K562 (cell line): ENCODE measurements at regions not wholly inside any gene's neighbourhood (a gene's known extent, or its start where the extent isn't known, plus 50 kb on each side); places are given as distances from the start of the nearest gene placed in this dataset.

Experiments used
- ATAC-seq: fragments of 200-7000 bp; cut with Tn5 transposase; 3 replicates; pipeline ENCODE4 v1.9.1; 2020; ENCODE audit warnings: moderate library complexity
- BruUV-seq: library from RNA; stranded (reverse); fragments of 400-500 nt; replicated peaks from 2 replicates; lab custom pipeline; 2021; lab: Mats Ljungman, UMichigan
- CTCF ChIA-PET: fragments of 300-600 bp; formaldehyde crosslinking; extraction: SDS; loops from one replicate; lab custom pipeline; 2021; ENCODE audit warnings: low intra/inter-chr PET ratio; lab: Yijun Ruan, JAX
- POLR2A ChIA-PET: fragments of 300-600, 350-650 bp; sonication (Branson Sonifier 250); formaldehyde crosslinking; extraction: SDS; loops from one replicate; lab custom pipeline; 2021; ENCODE audit warnings: antibody characterized with exemption, inconsistent platforms; lab: Yijun Ruan, JAX
- DNase-seq, 4 experiments: peaks; one replicate each; pipeline versions ENCODE4 v3.0.0 to v3.0.0-alpha.2; 2011 to 2018; ENCODE audit warnings: low spot score in 3 of 4, mixed read lengths in 3 of 4; ENCODE audit errors: extremely low read depth in 1 of 4
- FAIRE-seq: peaks from 2 replicates; lab custom pipeline; 2011; peaks lifted over from hg19 to GRCh38; lab: Jason Lieb, UNC
- H2AFZ ChIP-seq: 2 replicates; pipeline ENCODE4 v1.6.0; 2011; ENCODE audit warnings: low read depth, low read length, control low read depth, inconsistent platforms
- H3K27ac ChIP-seq: fragments of 200-600 bp; 3 replicates; pipeline ENCODE4 v1.8.0; 2011; ENCODE audit warnings: low read depth, mild to moderate bottlenecking, control low read depth, inconsistent platforms, low read length, moderate library complexity, mixed read lengths; ENCODE audit errors: extremely low read depth
- H3K27me3 ChIP-seq, 2 experiments: fragments of 300-600 bp in 1 of 2; 2 replicates in 1 of 2; 3 replicates in 1 of 2; pipeline versions ENCODE4 v1.6.0 to v1.8.0; 2011; ENCODE audit warnings: inconsistent platforms in 2 of 2, low read length in 2 of 2, mild to moderate bottlenecking in 1 of 2, mixed read lengths in 1 of 2, moderate library complexity in 1 of 2; ENCODE audit not compliant: control insufficient read depth in 2 of 2, insufficient read depth in 2 of 2
- H3K36me3 ChIP-seq: fragments of 300-600 bp; 3 replicates; pipeline ENCODE4 v1.8.0; 2011; ENCODE audit warnings: mild to moderate bottlenecking, low read length, inconsistent platforms; ENCODE audit not compliant: control insufficient read depth, insufficient read depth
- H3K4me1 ChIP-seq, 2 experiments: fragments of 200-600 bp in 1 of 2; replicated peaks in 1 of 2; 2 replicates in 1 of 2; 3 replicates in 1 of 2; pipeline versions ENCODE4 v1.5.1 to v1.8.0; 2011; ENCODE audit warnings: inconsistent platforms in 2 of 2, low read length in 2 of 2, mild to moderate bottlenecking in 1 of 2, mixed read lengths in 1 of 2, moderate library complexity in 1 of 2; ENCODE audit not compliant: control insufficient read depth in 2 of 2, insufficient read depth in 2 of 2
- H3K4me2 ChIP-seq: 2 replicates; pipeline ENCODE4 v1.6.1; 2011; ENCODE audit warnings: low read length, control low read depth, inconsistent platforms, mixed read lengths; ENCODE audit not compliant: insufficient read depth
- H3K4me3 ChIP-seq: fragments of 200-600 bp; sonication (generic), shearing (Covaris generic); 2 replicates; pipeline ENCODE4 v1.5.1; 2016; ENCODE audit warnings: control low read depth, inconsistent platforms
- H3K79me2 ChIP-seq: fragments of 200-600 bp; 3 replicates; pipeline ENCODE4 v1.8.0; 2011; ENCODE audit warnings: low read length, inconsistent platforms; ENCODE audit not compliant: control insufficient read depth, insufficient read depth
- H3K9ac ChIP-seq, 2 experiments: 2 replicates each; pipeline versions ENCODE4 v1.6.0 to v1.6.1; 2011; ENCODE audit warnings: low read depth in 2 of 2, low read length in 2 of 2, control low read depth in 1 of 2, inconsistent platforms in 1 of 2, mild to moderate bottlenecking in 1 of 2, mixed read lengths in 1 of 2; ENCODE audit not compliant: insufficient read depth in 1 of 2
- H3K9me1 ChIP-seq: one replicate; pipeline ENCODE4 v1.6.0; 2011; ENCODE audit warnings: inconsistent platforms, mild to moderate bottlenecking, low read length, moderate library complexity; ENCODE audit not compliant: control insufficient read depth, insufficient read depth
- H3K9me3 ChIP-seq: replicated peaks from 2 replicates; pipeline ENCODE4 v1.5.1; 2011; ENCODE audit warnings: low read depth, low read length, inconsistent platforms; ENCODE audit not compliant: control insufficient read depth, insufficient read depth
- H4K20me1 ChIP-seq: replicated peaks from 2 replicates; pipeline ENCODE4 v1.6.1; 2011; ENCODE audit warnings: low read length, inconsistent platforms, mixed read lengths; ENCODE audit not compliant: control insufficient read depth, insufficient read depth
- BCL6 ChIP-seq: fragments of 250-450 bp; sonication (Bioruptor Pico); IDR thresholded peaks from 2 replicates; pipeline ENCODE4 v1.4.0; 2020
- CTBP1 ChIP-seq: fragments of 450-650 bp; IDR thresholded peaks from 2 replicates; pipeline ENCODE4 v1.6.1; 2016; ENCODE audit warnings: borderline replicate concordance
- E2F3 ChIP-seq: fragments of 250-450 bp; sonication (Bioruptor Pico); IDR thresholded peaks from 2 replicates; pipeline ENCODE4 v1.4.0; 2020; ENCODE audit warnings: mild to moderate bottlenecking
- ESRRB ChIP-seq: fragments of 250-450 bp; sonication (Bioruptor Pico); IDR thresholded peaks from 2 replicates; pipeline ENCODE4 v1.5.0; 2020; ENCODE audit warnings: mild to moderate bottlenecking, moderate library complexity, borderline replicate concordance
- GTF2A2 ChIP-seq: IDR thresholded peaks from 2 replicates; pipeline ENCODE4 v1.6.1; 2016; ENCODE audit warnings: mild to moderate bottlenecking, missing genetic modification characterization, missing compliant biosample characterization
- LCOR ChIP-seq: sonication (generic); formaldehyde crosslinking; IDR thresholded peaks from 2 replicates; pipeline ENCODE4 v1.8.0; 2022; ENCODE audit warnings: mild to moderate bottlenecking, missing genetic modification reagents
- MCM5 ChIP-seq: fragments of 450-650 bp; IDR thresholded peaks from 2 replicates; pipeline ENCODE4 v1.6.1; 2016; ENCODE audit warnings: low read depth
- MECOM ChIP-seq: fragments of 250-450 bp; sonication (Bioruptor Pico); IDR thresholded peaks from 2 replicates; pipeline ENCODE4 v1.8.0; 2022; ENCODE audit warnings: inconsistent platforms
- NR2F6 ChIP-seq: fragments of 450-650 bp; formaldehyde crosslinking; IDR thresholded peaks from 2 replicates; pipeline ENCODE4 v1.4.0; 2020; ENCODE audit warnings: mild to moderate bottlenecking
- PHF8 ChIP-seq: fragments of 200-600 bp; sonication (generic); IDR thresholded peaks from 2 replicates; pipeline ENCODE4 v1.6.1; 2012; ENCODE audit warnings: mixed run types, mild to moderate bottlenecking, inconsistent platforms, low read length, moderate library complexity, borderline replicate concordance
- RUNX1 ChIP-seq: sonication (generic); IDR thresholded peaks from 2 replicates; pipeline ENCODE4 v1.6.1; 2016; ENCODE audit warnings: antibody characterized with exemption, low read depth
- ZNF124 ChIP-seq: sonication (generic); formaldehyde crosslinking; IDR thresholded peaks from 2 replicates; pipeline ENCODE4 v1.8.1; 2022; ENCODE audit warnings: missing genetic modification reagents
- ZNF696 ChIP-seq: fragments of 250-450 bp; sonication (Bioruptor Pico); conservative IDR thresholded peaks from 2 replicates; pipeline ENCODE4 v1.4.0; 2020; ENCODE audit warnings: mild to moderate bottlenecking, moderate library complexity
- in situ Hi-C: fragments of 300-500 bp; cut with MboI; formaldehyde crosslinking; loops from 4 replicates; pipeline ENCODE4 v1.15.0; 2018; ENCODE audit warnings: inconsistent platforms, mixed read lengths
- intact Hi-C: fragments of 100-400 bp; cut with micrococcal nuclease; formaldehyde crosslinking; loops from 2 replicates; pipeline ENCODE4 v1.14.2; 2022
- TF ChIP-seq, protein P1 (sequence below): sonication (generic); formaldehyde crosslinking; IDR thresholded peaks from 2 replicates; pipeline ENCODE4 v1.8.1; 2023; ENCODE audit warnings: mild to moderate bottlenecking, missing genetic modification reagents, moderate library complexity
- TF ChIP-seq, protein P2 (sequence below): fragments of 450-650 bp; IDR thresholded peaks from 2 replicates; pipeline ENCODE4 v1.6.1; 2014; ENCODE audit warnings: low read depth, mild to moderate bottlenecking, moderate library complexity, borderline replicate concordance
- TF ChIP-seq, protein P3 (sequence below): conservative IDR thresholded peaks from 2 replicates; pipeline ENCODE4 v1.6.1; 2011; ENCODE audit warnings: low read depth, mild to moderate bottlenecking, low read length; ENCODE audit not compliant: control insufficient read depth
- TF ChIP-seq, protein P4 (sequence below): sonication (generic); formaldehyde crosslinking; IDR thresholded peaks from 2 replicates; pipeline ENCODE4 v1.8.1; 2023; ENCODE audit warnings: mild to moderate bottlenecking, missing genetic modification reagents
- TF ChIP-seq, protein P5 (sequence below): fragments of 250-450 bp; sonication (Bioruptor Pico); IDR thresholded peaks from 2 replicates; pipeline ENCODE4 v1.8.0; 2021; ENCODE audit warnings: mild to moderate bottlenecking, moderate library complexity

DNA sequence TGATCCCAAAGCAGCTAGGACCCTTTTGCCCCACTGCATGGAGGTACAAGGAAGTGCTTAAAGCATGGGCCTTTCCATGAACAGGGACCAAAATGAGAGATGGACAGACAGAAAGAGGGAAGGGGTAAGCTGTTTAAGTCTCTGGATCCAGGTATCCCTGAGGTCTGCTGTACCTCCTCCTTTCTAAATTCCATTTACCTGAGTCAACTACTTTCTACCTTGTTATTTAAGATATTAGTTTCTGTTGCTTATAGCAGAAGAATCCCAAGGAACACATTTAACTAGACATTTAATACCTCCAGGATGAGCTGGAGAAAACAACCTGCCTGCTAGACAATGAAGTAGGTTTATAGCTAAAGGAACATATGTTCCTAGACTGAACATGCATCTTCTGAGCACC is 157.6 kb upstream of the TMCC3 start:
- H3K9ac ChIP-seq, result no peak overlapping the region
- H3K4me1 ChIP-seq, result no peaks in the 10 kb centered on the region
- H3K4me2 ChIP-seq, result no peak overlapping the region
- BruUV-seq, result no TSS peak
- ATAC-seq (no peak), FAIRE-seq (no peak), DNase-seq (no peak)
- H3K79me2 ChIP-seq, result no peaks in the 10 kb centered on the region
- no peak overlapping the region for H3K4me3 ChIP-seq
- H2AFZ ChIP-seq, result no peak overlapping the region
- no peaks in the 10 kb centered on the region for H3K36me3 ChIP-seq
- no peaks in the 10 kb centered on the region for H4K20me1 ChIP-seq
- 0 out of 2 replicates have a peak, but pooled peaks cover 2% of the 10 kb centered on the region for H3K9me3 ChIP-seq
- intact Hi-C loops (no loop called here), in situ Hi-C loops (no loop called here)
- ChIA-PET CTCF (no interaction called here), POLR2A (interaction anchor here (0.6 kb wide), 1 partner anchor 10 kb away, joined by 3 read pairs; no protein-coding TSS in a partner anchor)
- H3K27ac ChIP-seq, result no peak overlapping the region
- H3K9me1 ChIP-seq, result no peaks in the 10 kb centered on the region
- peaks cover 0 to 6% of the 10 kb centered on the region in 2 experiments; a peak in 1 of 5 replicates for H3K27me3 ChIP-seq
- TF ChIP-seq ESRRB (CRISPR knock-in tag) (no peak), PHF8 (no peak), CTBP1 (no peak), BCL6 (CRISPR knock-in tag) (no peak), E2F3 (CRISPR knock-in tag) (no peak), LCOR (CRISPR knock-in tag) (no peak), NR2F6 (CRISPR knock-in tag) (no peak), RUNX1 (no peak), MECOM (CRISPR knock-in tag) (no peak), ZNF696 (CRISPR knock-in tag) (no peak), GTF2A2 (tag) (no peak), MCM5 (no peak), ZNF124 (CRISPR knock-in tag) (no peak)
- TF ChIP-seq, protein P1, sequence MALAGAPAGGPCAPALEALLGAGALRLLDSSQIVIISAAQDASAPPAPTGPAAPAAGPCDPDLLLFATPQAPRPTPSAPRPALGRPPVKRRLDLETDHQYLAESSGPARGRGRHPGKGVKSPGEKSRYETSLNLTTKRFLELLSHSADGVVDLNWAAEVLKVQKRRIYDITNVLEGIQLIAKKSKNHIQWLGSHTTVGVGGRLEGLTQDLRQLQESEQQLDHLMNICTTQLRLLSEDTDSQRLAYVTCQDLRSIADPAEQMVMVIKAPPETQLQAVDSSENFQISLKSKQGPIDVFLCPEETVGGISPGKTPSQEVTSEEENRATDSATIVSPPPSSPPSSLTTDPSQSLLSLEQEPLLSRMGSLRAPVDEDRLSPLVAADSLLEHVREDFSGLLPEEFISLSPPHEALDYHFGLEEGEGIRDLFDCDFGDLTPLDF, result no peak
- TF ChIP-seq, protein P2, sequence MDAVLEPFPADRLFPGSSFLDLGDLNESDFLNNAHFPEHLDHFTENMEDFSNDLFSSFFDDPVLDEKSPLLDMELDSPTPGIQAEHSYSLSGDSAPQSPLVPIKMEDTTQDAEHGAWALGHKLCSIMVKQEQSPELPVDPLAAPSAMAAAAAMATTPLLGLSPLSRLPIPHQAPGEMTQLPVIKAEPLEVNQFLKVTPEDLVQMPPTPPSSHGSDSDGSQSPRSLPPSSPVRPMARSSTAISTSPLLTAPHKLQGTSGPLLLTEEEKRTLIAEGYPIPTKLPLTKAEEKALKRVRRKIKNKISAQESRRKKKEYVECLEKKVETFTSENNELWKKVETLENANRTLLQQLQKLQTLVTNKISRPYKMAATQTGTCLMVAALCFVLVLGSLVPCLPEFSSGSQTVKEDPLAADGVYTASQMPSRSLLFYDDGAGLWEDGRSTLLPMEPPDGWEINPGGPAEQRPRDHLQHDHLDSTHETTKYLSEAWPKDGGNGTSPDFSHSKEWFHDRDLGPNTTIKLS, result no peak
- TF ChIP-seq, protein P3, sequence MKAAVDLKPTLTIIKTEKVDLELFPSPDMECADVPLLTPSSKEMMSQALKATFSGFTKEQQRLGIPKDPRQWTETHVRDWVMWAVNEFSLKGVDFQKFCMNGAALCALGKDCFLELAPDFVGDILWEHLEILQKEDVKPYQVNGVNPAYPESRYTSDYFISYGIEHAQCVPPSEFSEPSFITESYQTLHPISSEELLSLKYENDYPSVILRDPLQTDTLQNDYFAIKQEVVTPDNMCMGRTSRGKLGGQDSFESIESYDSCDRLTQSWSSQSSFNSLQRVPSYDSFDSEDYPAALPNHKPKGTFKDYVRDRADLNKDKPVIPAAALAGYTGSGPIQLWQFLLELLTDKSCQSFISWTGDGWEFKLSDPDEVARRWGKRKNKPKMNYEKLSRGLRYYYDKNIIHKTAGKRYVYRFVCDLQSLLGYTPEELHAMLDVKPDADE, result no peak
- TF ChIP-seq, protein P4, sequence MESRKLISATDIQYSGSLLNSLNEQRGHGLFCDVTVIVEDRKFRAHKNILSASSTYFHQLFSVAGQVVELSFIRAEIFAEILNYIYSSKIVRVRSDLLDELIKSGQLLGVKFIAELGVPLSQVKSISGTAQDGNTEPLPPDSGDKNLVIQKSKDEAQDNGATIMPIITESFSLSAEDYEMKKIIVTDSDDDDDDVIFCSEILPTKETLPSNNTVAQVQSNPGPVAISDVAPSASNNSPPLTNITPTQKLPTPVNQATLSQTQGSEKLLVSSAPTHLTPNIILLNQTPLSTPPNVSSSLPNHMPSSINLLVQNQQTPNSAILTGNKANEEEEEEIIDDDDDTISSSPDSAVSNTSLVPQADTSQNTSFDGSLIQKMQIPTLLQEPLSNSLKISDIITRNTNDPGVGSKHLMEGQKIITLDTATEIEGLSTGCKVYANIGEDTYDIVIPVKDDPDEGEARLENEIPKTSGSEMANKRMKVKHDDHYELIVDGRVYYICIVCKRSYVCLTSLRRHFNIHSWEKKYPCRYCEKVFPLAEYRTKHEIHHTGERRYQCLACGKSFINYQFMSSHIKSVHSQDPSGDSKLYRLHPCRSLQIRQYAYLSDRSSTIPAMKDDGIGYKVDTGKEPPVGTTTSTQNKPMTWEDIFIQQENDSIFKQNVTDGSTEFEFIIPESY (CRISPR knock-in tag), result no peak
- TF ChIP-seq, protein P5, sequence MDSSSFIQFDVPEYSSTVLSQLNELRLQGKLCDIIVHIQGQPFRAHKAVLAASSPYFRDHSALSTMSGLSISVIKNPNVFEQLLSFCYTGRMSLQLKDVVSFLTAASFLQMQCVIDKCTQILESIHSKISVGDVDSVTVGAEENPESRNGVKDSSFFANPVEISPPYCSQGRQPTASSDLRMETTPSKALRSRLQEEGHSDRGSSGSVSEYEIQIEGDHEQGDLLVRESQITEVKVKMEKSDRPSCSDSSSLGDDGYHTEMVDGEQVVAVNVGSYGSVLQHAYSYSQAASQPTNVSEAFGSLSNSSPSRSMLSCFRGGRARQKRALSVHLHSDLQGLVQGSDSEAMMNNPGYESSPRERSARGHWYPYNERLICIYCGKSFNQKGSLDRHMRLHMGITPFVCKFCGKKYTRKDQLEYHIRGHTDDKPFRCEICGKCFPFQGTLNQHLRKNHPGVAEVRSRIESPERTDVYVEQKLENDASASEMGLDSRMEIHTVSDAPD (CRISPR knock-in tag), result no peak
